ENCODE measurements at regions not wholly inside any gene's neighbourhood (a gene's known extent, or its start where the extent isn't known, plus 50 kb on each side); places are given as distances from the start of the nearest gene placed in this dataset.
A peak's percentile ranks its signal among the peaks of the same experiment; 100 is the strongest.

- TF ChIP-seq TFDP1 (CRISPR knock-in tag; IDR thresholded peaks at IDR 0.05; ENCODE audit: borderline replicate concordance) (no peak), ZNF777 (CRISPR knock-in tag; IDR thresholded peaks at IDR 0.05) (no peak), ZNF639 (CRISPR knock-in tag; conservative IDR thresholded peaks at IDR 0.05) (no peak), HNF1B (CRISPR knock-in tag; IDR thresholded peaks at IDR 0.05) (no peak), GABPB1 (CRISPR knock-in tag; IDR thresholded peaks at IDR 0.05) (peak; percentile 52; the same call in 1 of the 2 replicates), SAP130 (CRISPR knock-in tag; IDR thresholded peaks at IDR 0.05; ENCODE audit: low read depth) (0 out of 2 replicates have a peak, but pooled peaks have one; percentile 29), MTA3 (CRISPR knock-in tag; IDR thresholded peaks at IDR 0.05) (no peak), KDM4B (CRISPR knock-in tag; IDR thresholded peaks at IDR 0.05) (no peak), GABPA (IDR thresholded peaks at IDR 0.05; ENCODE audit: low read depth, low read length) (0 out of 2 replicates have a peak, but pooled peaks have one; percentile 9), GABPA (CRISPR knock-in tag; IDR thresholded peaks at IDR 0.05; ENCODE audit: low read depth) (peak; percentile 87), KDM6A (CRISPR knock-in tag; IDR thresholded peaks at IDR 0.05; ENCODE audit: low read depth) (no peak), SNAPC5 (CRISPR knock-in tag; IDR thresholded peaks at IDR 0.05; ENCODE audit: borderline replicate concordance) (no peak), ZNF549 (CRISPR knock-in tag; IDR thresholded peaks at IDR 0.05) (no peak), ZBTB25 (CRISPR knock-in tag; IDR thresholded peaks at IDR 0.05) (no peak), ZNF264 (CRISPR knock-in tag; IDR thresholded peaks at IDR 0.05) (no peak), ZNF784 (CRISPR knock-in tag; IDR thresholded peaks at IDR 0.05; ENCODE audit: borderline replicate concordance) (no peak)
These were observed 106.5 kb upstream of the SLC4A7 start (continued) for GRCh38 chr3:27590437-27591298.
